ENCODE measurements at regions not wholly inside any gene's neighbourhood (a gene's known extent, or its start where the extent isn't known, plus 50 kb on each side); places are given as distances from the start of the nearest gene placed in this dataset.

- no peak for DNase-seq (ENCODE audit: low read depth in 4 of 4, low spot score in 3 of 4)
Observed at GRCh38 chr2:17086990-17087389, 421.4 kb upstream of the CYRIA start.

DNA sequence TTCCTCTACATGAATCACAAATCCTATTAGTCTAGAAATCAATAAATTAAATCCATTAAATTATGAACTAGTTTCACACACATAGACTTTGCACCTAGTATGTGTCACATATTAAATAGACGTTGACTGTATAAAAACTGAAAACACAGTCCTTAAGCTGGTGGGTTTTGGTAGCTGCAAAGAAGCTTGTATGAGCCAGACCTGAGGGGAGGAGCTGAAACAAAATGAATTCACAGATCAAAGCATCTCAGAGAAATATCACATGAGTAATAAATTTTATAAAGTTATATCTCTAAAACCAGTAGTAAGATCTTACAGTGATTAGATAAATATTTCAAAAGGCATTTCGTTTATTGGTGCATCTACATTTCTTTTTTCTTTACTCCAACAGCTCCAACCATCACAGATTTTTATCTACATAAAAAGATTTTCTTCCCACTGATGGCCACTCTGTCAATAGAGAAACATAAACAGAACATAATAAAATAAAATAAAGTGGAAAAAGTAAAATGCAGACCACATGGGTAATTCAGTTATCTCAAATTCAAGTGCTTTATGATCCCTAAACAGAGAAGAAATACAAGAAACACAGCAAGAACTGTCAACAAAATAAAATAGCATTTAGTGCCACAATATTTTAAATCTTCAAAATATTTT, 420.0 kb upstream of the CYRIA start:
- no peak for DNase-seq (ENCODE audit: low read depth in 4 of 4, low spot score in 3 of 4)

GRCh38 chr2:17084877-17085276, 419.2 kb upstream of the CYRIA start:
- DNase-seq (ENCODE audit: low read depth in 4 of 4, low spot score in 3 of 4), result no peak

- no peak for DNase-seq (ENCODE audit: low read depth in 4 of 4, low spot score in 3 of 4)
Observed at GRCh38 chr2:17083902-17084301, 418.3 kb upstream of the CYRIA start.

DNA sequence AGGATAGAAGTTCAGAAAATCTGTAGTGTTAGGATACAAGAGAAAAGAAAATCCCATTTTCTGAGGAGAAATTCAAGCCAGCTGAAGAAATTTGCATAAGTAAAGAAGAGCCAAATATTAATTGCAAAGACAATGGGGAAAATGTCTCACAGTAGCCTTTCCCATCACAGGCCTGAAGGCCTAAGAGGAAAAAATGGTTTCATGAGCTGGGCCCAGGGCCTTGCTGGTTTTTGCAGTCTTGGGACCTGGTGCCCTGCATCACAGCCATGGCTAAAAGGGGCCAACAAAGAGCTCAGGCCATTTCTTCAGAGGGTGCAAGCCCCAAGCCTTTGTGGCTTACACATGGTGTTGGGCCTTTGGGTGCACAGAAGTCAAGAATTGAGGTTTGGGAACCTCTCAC, 413.6 kb upstream of the CYRIA start:
- DNase-seq (ENCODE audit: low read depth in 4 of 4, low spot score in 3 of 4), result no peak

DNA sequence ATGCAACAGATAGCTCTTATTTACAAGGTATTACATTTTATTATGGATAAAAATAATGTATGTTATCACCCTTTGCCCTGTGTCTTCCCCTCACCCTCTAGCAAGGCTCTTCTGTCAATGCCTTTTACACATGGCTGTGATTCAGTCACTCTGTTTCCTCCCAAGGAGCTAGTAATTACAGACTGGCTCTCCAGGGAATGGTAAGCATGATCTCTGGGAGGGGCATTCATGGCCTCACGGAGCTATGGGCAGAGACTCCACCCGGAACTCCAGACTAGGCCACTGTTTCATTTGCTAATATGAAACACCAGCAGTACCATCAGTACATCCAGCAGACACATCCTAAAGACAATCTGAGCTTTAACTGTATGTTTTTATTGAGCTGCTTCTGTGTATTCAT, 410.9 kb upstream of the CYRIA start:
- DNase-seq (ENCODE audit: low read depth in 4 of 4, low spot score in 3 of 4), result no peak

- no peak for DNase-seq (ENCODE audit: low read depth in 4 of 4, low spot score in 3 of 4)
Observed at GRCh38 chr2:17070711-17071110, 405.1 kb upstream of the CYRIA start.

DNA sequence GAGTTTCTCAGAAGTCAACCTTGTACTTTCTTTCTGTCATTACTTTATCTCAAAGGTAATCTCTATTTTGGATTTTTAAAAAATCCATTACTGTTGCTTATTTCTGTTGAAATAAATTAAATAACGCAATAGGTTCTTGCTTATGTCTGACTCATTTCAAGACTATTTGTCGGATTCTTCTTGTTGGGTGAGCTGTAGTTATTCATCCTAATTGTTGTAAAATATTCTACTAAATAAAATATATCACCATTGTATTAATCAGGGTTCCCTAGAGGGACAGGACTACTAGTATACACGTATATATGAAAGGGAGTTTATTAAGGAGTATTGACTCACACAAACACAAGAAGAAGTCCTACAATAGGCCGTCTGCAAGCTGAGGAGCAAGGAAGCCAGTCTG, 403.9 kb upstream of the CYRIA start:
- DNase-seq (ENCODE audit: low read depth in 4 of 4, low spot score in 3 of 4), result no peak

DNA sequence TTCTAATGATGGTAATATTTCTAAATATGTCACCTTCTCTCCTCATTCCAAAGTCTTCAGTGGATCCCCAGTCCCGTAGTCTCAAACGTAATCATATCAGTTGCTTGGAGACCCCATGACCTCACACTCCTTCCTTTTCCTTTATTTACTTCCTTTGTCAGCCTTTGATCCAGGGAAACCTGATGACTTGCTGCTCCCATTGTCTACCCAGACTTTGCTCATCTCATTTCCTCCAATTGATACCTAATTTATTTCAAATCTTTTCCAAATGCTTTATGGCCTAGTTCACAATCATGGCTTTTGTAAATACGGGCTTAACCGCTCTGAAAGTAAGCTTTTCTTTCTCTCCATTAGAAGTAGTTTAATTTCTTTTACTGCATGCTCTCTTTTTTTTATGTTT, 402.4 kb upstream of the CYRIA start:
- DNase-seq (ENCODE audit: low read depth in 4 of 4, low spot score in 3 of 4), result no peak

- no peak for DNase-seq (ENCODE audit: low read depth in 4 of 4, low spot score in 3 of 4)
Observed at GRCh38 chr2:17065536-17065935, 399.9 kb upstream of the CYRIA start.

DNA sequence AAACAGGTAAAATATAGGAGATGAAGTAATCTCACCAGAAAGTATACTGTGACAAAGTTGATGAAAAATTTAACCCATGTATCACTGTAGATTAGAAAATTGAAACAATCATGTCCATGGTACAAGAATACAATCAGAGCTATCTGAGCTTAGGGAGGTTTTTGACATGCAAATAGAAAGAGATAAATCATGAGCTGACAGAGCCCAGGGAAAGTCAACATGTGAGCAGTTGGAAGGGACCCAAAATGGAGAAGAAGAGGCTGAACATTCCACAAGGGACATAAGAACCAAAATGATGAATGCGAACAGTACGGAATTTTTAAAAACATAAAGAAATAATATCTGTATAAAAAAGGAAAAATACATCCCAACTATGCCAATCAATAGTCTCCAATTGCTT, 395.4 kb upstream of the CYRIA start:
- no peak for DNase-seq (ENCODE audit: low read depth in 4 of 4, low spot score in 3 of 4)

- DNase-seq (ENCODE audit: low read depth in 4 of 4, low spot score in 3 of 4), result no peak
Observed at GRCh38 chr2:17059458-17059857, 393.8 kb upstream of the CYRIA start.

DNA sequence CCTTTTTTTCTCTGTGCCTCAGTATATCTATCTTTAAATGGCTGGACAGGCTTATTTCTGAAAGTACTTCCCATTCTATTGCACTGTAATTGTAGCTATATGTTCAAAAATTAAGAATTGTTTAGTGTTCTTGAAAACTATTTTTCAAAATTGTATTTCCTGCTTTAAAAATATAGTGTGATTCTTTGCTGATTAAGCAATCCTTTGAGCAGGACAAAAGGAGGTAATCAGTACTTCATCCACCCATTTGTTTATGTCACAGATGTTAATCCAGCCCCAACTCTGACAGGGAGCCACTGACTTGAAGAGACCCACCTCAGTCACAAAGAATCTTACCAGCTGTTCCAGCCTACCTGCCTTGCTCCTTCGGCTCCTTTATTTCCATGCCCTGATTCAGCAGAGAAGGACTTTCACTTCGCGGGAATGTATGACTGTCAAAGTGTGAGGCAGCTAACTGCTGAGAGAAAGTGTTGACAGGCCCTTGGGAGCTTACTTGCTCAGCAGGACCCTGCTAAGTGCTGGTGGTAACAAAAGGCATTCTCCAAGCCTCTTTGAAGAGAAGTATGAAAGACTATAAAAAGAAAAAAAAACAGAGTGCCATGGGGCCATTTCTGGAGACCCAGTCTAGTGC, 393.3 kb upstream of the CYRIA start:
- no peak for DNase-seq (ENCODE audit: low read depth in 4 of 4, low spot score in 3 of 4)

- no peak for DNase-seq (ENCODE audit: low read depth in 4 of 4, low spot score in 3 of 4)
Observed at GRCh38 chr2:17057109-17058017, 391.7 kb upstream of the CYRIA start.

- DNase-seq (ENCODE audit: low read depth in 4 of 4, low spot score in 3 of 4), result no peak
Observed at GRCh38 chr2:17056236-17056635, 390.6 kb upstream of the CYRIA start.

GRCh38 chr2:17052001-17052400, 386.4 kb upstream of the CYRIA start:
- DNase-seq (ENCODE audit: low read depth in 4 of 4, low spot score in 3 of 4), result no peak

GRCh38 chr2:17051538-17051937, 385.9 kb upstream of the CYRIA start:
- no peak for DNase-seq (ENCODE audit: low read depth in 4 of 4, low spot score in 3 of 4)

DNA sequence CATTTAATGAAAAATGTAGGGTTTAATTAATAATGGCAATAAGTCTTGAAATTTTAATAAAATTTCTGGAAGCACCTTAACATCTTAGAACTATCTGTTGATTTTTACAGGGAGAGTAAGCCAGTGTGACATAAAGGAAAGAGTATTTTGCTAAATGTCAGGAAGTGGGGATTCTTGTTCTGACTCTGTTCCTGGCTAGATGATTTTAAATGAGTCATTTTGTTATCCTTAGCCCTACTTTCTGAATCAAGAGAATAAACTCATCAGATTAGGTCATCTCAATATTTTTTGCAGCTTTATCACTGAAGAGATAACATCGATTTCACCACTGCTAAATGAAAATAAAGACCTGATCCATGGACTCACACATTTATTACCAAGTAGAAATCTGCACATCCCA, 377.5 kb upstream of the CYRIA start:
- DNase-seq (ENCODE audit: low read depth in 4 of 4, low spot score in 3 of 4), result no peak

- no peak for DNase-seq (ENCODE audit: low read depth in 4 of 4, low spot score in 3 of 4)
Observed at GRCh38 chr2:17036361-17036760, 370.7 kb upstream of the CYRIA start.

DNA sequence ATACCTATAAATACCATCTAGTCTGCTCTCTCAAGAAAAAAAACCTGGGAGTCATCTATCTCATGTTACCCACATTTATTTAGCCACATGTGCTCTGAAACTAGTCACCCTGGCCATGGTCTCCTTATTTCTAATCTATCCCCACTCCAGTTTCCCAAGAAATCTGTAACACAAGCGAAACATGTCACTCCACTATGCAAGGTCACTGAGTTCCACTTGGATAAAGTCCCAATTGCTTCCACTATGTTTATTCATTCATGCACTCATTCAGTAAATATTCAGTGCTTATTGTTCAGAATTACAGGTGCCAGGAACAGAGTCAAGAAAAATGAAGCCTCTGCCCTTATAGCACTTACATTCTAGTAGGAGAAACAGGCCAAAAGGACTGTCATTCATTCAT, 369.4 kb upstream of the CYRIA start:
- no peak for DNase-seq (ENCODE audit: low read depth in 4 of 4, low spot score in 3 of 4)

DNA sequence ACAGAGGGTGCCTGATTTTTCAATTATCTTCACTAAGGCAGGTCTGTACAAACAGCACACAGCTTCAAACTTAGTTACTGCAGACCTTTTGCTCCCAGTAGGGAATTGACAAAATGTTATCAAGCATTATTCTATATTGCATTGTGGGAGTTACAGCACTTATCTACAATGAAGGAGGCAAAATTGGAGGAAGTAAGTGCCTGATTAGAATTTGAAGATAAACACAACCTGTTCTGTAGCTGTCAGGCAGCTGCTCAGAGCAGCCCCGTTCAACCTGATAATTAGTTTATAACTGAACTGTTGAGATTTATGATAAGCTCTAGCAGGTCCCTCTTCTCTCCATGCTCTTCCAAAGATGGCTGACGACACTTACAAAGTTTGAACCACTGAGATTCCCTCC, 364.4 kb upstream of the CYRIA start:
- no peak for DNase-seq (ENCODE audit: low read depth in 4 of 4, low spot score in 3 of 4)

DNA sequence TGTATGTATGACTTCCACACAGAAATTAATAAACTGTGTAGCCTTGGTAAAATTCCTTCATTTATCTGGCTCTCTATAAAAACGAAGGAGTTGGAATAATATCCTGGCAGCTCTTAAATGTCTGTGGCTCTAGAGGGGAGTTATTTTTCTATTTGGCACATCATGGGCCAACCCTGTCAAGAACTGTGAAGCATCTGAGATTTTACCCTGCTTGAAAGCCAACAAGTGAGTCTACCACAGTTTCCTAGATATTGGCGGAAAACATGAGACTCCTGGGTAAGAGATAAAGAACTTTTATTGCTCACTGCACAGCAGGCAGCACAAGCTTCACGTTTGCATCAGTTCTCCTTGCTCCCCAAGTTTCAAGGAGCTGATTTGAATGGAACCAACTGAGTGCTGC, 346.7 kb upstream of the CYRIA start:
- no peak for DNase-seq (ENCODE audit: low read depth in 4 of 4, low spot score in 3 of 4)
